GM12878 (cell line): ENCODE measurements at regions not wholly inside any gene's neighbourhood (a gene's known extent, or its start where the extent isn't known, plus 50 kb on each side); places are given as distances from the start of the nearest gene placed in this dataset.

Source experiments
- BRCA1 ChIP-seq: IDR thresholded peaks from 2 replicates; pipeline ENCODE4 v1.6.1; 2011; ENCODE audit warnings: low read depth, low read length, improper control_type of control experiment
- EP300 ChIP-seq, 2 experiments: fragments of 150-350 bp in 1 of 2; IDR thresholded peaks; 2 replicates each; pipeline ENCODE4 v1.6.1; 2011 to 2012; ENCODE audit warnings: low read depth in 2 of 2, low read length in 2 of 2, borderline replicate concordance in 1 of 2, improper control_type of control experiment in 1 of 2, inconsistent platforms in 1 of 2; ENCODE audit not compliant: control insufficient read depth in 1 of 2
- MTA3 ChIP-seq: IDR thresholded peaks from 2 replicates; pipeline ENCODE4 v1.6.1; 2012; ENCODE audit warnings: low read length, inconsistent platforms, borderline replicate concordance
- NFIC ChIP-seq: IDR thresholded peaks from 2 replicates; pipeline ENCODE4 v1.6.1; 2012; ENCODE audit warnings: low read depth, mild to moderate bottlenecking, inconsistent platforms, low read length, moderate library complexity
- POLR2A ChIP-seq: IDR thresholded peaks from 2 replicates; pipeline ENCODE4 v1.6.1; 2011; ENCODE audit warnings: low read depth, mild to moderate bottlenecking, low read length
- TAF1 ChIP-seq: IDR thresholded peaks from 2 replicates; pipeline ENCODE4 v1.6.1; 2011; ENCODE audit warnings: mild to moderate bottlenecking, low read depth, low read length, borderline replicate concordance
- TBL1XR1 ChIP-seq: IDR thresholded peaks from 2 replicates; pipeline ENCODE4 v1.6.1; 2012; ENCODE audit warnings: low read depth, low read length, improper control_type of control experiment
- YY1 ChIP-seq: IDR thresholded peaks from 2 replicates; pipeline ENCODE4 v1.6.1; 2011; ENCODE audit warnings: low read depth, mild to moderate bottlenecking, low read length
- TF ChIP-seq, protein P1 (sequence below): IDR thresholded peaks from 2 replicates; pipeline ENCODE4 v1.6.1; 2012; ENCODE audit warnings: low read length, inconsistent platforms
- TF ChIP-seq, protein P2 (sequence below): IDR thresholded peaks from 2 replicates; pipeline ENCODE4 v1.6.1; 2012; ENCODE audit warnings: low read depth, low read length, improper control_type of control experiment
- TF ChIP-seq, protein P3 (sequence below), 3 experiments: IDR thresholded peaks in 2 of 3; conservative IDR thresholded peaks in 1 of 3; 2 replicates each; pipeline ENCODE4 v1.5.1; 2011; ENCODE audit warnings: low read depth in 3 of 3, low read length in 3 of 3, mild to moderate bottlenecking in 3 of 3, control low read depth in 2 of 3, moderate library complexity in 2 of 3, inconsistent platforms in 1 of 3, mixed read lengths in 1 of 3; ENCODE audit not compliant: control insufficient read depth in 2 of 3, insufficient read depth in 1 of 3; ENCODE audit errors: extremely low read depth in 1 of 3
- TF ChIP-seq, protein P4 (sequence below): IDR thresholded peaks from 2 replicates; pipeline ENCODE4 v1.6.1; 2012; ENCODE audit warnings: low read depth, low read length, improper control_type of control experiment

DNA sequence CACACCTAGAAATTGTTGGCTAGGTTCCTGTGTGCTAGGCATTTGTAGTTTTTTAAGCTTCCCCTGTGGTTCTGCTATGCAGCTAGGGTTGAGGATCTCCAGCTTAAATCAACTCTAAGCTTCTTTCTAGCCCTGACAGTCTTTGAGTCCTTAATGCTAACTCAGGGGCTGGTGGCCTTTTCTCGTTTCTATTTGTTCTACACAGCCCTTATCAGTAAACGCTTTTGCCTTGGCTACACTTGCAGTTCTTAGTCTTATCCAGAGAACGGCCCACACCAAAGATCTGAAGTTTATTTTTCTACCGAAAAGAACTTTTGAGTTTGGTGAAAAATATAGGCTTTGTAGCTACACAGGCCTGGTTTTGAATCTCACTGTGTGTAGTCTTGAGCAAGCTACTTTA, 212.0 kb downstream of the DHX15 start:
- TF ChIP-seq EP300 (IDR thresholded peaks at IDR 0.05; ENCODE audit: borderline replicate concordance in 1 of 2, control insufficient read depth in 1 of 2, low read depth in 2 of 2, low read length in 2 of 2), result no peak
- TF ChIP-seq BRCA1, result no peak
- TF ChIP-seq, protein P1, sequence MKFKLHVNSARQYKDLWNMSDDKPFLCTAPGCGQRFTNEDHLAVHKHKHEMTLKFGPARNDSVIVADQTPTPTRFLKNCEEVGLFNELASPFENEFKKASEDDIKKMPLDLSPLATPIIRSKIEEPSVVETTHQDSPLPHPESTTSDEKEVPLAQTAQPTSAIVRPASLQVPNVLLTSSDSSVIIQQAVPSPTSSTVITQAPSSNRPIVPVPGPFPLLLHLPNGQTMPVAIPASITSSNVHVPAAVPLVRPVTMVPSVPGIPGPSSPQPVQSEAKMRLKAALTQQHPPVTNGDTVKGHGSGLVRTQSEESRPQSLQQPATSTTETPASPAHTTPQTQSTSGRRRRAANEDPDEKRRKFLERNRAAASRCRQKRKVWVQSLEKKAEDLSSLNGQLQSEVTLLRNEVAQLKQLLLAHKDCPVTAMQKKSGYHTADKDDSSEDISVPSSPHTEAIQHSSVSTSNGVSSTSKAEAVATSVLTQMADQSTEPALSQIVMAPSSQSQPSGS, result no peak
- no peak for TF ChIP-seq YY1
- no peak for TF ChIP-seq POLR2A
- TF ChIP-seq, protein P2, sequence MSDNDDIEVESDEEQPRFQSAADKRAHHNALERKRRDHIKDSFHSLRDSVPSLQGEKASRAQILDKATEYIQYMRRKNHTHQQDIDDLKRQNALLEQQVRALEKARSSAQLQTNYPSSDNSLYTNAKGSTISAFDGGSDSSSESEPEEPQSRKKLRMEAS, result no peak
- TF ChIP-seq TAF1, result no peak
- no peak for TF ChIP-seq NFIC
- TF ChIP-seq, protein P3, sequence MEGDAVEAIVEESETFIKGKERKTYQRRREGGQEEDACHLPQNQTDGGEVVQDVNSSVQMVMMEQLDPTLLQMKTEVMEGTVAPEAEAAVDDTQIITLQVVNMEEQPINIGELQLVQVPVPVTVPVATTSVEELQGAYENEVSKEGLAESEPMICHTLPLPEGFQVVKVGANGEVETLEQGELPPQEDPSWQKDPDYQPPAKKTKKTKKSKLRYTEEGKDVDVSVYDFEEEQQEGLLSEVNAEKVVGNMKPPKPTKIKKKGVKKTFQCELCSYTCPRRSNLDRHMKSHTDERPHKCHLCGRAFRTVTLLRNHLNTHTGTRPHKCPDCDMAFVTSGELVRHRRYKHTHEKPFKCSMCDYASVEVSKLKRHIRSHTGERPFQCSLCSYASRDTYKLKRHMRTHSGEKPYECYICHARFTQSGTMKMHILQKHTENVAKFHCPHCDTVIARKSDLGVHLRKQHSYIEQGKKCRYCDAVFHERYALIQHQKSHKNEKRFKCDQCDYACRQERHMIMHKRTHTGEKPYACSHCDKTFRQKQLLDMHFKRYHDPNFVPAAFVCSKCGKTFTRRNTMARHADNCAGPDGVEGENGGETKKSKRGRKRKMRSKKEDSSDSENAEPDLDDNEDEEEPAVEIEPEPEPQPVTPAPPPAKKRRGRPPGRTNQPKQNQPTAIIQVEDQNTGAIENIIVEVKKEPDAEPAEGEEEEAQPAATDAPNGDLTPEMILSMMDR (IDR thresholded peaks at IDR 0.05 in 2 of 3, conservative IDR thresholded peaks at IDR 0.05 in 1 of 3; ENCODE audit: control insufficient read depth in 2 of 3, extremely low read depth in 1 of 3, insufficient read depth in 1 of 3, low read depth in 3 of 3, low read length in 3 of 3), result no peak
- no peak for TF ChIP-seq TBL1XR1
- TF ChIP-seq, protein P4, sequence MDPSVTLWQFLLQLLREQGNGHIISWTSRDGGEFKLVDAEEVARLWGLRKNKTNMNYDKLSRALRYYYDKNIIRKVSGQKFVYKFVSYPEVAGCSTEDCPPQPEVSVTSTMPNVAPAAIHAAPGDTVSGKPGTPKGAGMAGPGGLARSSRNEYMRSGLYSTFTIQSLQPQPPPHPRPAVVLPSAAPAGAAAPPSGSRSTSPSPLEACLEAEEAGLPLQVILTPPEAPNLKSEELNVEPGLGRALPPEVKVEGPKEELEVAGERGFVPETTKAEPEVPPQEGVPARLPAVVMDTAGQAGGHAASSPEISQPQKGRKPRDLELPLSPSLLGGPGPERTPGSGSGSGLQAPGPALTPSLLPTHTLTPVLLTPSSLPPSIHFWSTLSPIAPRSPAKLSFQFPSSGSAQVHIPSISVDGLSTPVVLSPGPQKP, result no peak
- TF ChIP-seq MTA3, result no peak
